ENCODE measurements at regions not wholly inside any gene's neighbourhood (a gene's known extent, or its start where the extent isn't known, plus 50 kb on each side); places are given as distances from the start of the nearest gene placed in this dataset.

GRCh38 chr1:95699149-95699953 lies 465.3 kb downstream of the RWDD3 start:
- FAIRE-seq: no peak

DNA sequence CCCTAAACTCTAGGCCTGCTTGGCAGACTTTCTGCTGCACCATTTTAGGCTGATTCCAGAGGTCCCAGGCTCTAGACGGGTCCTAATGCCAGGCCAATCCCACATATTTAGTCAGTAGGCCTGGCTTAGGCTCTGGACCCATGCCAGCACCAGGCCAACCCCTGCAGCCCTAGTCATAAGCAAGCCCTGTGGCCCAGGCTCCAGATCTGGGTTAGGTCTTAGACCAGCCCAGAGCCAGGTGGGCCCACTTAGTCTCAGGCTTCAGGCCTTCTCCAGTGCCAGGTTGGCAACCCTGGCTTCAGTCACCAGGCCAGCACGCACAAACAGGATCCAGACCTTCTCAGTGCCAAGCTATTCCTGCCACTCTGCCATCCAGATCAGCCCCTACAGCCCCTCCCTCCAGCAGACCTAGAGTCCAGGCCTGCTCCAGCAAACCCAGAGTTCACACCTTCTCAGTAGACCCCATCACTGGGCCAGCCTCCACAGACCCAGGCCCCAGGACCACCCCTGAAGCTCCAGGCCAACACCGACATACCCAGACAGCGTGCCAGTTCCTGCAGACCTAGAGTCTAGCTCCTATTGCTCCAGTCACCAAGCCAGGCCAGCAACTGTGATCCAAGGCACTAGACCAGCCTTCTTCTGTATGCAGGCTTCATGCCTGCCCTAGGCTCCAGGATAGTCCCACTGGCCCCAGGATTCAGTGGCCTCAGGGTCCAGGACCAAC lies 467.6 kb downstream of the RWDD3 start:
- FAIRE-seq: no peak

DNA sequence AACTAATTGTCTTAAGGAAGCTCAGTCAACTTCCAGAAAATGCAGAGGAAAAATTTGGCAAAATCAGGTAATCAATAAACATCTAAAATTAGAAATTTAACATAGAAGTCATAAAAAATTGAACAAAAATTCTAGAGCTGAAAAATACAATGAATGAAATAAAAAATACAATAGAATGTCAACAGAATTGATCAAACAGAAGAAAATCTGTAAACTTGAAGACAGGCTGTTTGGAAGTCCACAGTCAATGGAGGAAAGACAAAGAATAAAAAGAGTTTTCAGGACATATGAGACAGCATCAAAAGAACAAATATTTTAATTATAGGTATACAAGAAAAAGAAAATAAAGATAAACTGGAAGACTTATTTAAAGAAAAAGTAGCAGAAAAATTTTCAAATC lies 469.0 kb downstream of the RWDD3 start:
- no peak for FAIRE-seq

DNA sequence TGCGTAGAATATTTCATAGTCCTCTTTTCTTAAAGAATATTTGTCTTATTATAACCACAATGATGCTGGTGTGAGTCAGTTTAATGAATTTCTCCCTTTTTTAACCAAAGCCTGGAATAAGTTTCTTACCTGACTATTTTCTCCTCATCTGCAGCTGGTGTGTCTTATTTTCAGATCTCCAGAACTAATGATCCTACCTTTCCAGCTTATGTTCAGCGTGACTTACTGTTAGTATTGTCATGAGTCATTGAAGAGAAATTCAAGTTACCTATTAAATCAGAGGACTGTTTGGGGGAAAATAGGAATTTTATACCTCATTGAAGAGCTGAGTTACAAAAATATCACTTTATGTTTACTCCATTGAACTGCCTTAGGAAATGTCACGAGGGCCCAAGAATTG lies 482.1 kb downstream of the RWDD3 start:
- FAIRE-seq: no peak

DNA sequence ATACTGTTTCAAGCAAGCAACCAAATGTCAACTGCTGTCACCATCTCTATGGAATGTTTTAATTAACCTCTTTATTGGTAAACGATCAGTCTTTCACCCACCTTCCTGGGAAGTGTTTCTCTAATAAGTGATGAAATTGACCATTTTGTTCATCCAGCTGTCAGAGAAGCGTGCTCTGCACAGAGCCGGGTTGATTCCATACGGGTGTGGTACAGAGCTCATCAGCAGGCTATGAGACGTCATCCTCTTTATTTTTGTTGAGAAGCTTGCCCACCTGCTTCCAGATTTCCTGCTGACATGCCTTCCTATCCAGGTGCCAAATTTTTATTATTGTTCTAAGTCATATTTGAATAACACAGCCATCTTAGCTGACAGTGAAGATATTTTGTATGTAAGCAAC lies 482.5 kb downstream of the RWDD3 start:
- FAIRE-seq: no peak

DNA sequence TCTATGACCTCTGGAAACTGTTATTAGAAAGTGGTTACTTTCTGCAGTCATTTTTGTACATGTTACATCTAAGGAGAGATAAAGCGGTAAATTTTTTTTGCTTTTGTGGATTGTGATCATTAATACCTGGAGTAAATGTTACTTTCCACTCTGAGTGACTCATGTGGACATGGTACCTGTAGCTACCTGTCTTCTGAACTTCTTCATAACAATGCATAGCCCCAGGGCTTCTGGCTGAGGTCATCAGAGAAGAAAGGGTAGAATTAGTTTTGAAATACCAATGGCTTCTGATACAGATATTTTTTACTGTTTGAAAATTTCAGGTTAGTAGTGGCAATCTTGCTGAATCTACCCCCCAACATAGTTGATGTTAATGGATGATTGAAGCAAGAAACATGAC lies 489.3 kb downstream of the RWDD3 start:
- no peak for FAIRE-seq

GRCh38 chr1:95728841-95729240 lies 494.8 kb downstream of the RWDD3 start:
- FAIRE-seq: no peak

GRCh38 chr1:95730986-95731385 lies 497.0 kb downstream of the RWDD3 start:
- no peak for FAIRE-seq

GRCh38 chr1:95731466-95731865 lies 497.5 kb downstream of the RWDD3 start:
- FAIRE-seq: no peak

GRCh38 chr1:95733031-95733430 lies 499.0 kb downstream of the RWDD3 start:
- FAIRE-seq: no peak

- FAIRE-seq: no peak
These were observed 499.7 kb downstream of the RWDD3 start for GRCh38 chr1:95733671-95734070.

GRCh38 chr1:95734560-95734959 lies 500.6 kb downstream of the RWDD3 start:
- no peak for FAIRE-seq

- FAIRE-seq: no peak
These were observed 508.6 kb downstream of the RWDD3 start for GRCh38 chr1:95742591-95743089.

DNA sequence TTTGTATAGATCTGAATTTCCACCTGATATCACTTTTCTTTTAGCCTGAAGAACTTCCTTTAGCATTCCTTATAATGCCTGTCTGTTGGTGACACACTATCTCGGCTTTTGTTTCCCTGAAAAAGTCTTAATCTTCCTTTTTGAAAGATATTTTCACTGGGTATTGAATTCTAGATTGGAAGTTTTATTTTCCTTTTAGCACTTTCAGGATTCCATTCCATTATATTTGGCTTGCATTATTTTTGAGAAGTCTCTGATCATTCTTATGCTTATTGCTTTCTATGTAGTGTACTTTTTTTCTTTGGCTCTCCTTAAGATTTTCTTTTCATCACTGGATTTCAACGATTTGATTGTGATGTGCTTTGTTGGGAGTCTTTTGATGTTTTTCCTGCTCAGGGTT lies 510.7 kb downstream of the RWDD3 start:
- no peak for FAIRE-seq

DNA sequence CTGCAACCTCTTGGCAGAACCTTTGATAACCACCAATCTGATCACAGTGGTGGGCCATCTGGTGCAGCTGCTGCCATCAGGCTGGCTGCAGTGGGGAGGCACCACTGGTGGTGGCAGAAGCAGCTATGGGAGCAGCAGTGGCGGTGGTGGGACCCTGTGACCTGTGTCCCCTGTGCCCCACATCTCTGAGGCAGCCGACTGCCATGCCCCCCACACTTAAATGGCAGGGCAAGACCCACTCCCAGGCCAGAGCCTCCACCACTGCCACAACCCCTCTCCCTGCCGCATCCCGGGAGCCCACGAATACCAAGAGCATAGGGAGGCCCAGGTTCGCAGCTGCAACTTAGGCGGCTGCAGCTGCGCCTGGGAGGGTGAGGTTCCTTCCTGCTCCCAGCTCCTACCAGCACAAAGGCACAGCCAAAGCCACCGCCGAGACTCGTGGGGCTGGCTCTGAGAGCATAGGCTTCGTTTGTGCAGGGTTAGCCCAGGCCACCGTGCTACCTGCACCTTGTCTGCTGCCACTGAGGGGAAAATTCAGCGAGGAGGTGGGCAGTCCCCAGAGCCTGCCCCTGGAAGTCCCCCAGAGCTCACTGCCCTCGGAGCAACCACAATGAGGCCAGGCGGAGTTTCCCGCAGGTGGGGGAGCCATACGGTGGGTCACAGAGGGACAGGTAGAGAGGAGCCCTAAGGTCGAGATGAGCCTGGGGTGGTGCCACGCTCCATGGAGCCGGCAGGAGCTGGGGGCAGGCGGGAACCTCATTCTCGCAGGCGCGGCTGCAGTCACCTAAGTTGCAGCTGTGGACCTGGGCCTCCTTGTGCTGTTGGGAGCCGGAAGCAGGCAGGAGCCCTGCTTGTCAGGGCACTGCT lies 518.7 kb downstream of the RWDD3 start:
- no peak for FAIRE-seq

GRCh38 chr1:95753382-95754016 lies 519.5 kb downstream of the RWDD3 start:
- no peak for FAIRE-seq

DNA sequence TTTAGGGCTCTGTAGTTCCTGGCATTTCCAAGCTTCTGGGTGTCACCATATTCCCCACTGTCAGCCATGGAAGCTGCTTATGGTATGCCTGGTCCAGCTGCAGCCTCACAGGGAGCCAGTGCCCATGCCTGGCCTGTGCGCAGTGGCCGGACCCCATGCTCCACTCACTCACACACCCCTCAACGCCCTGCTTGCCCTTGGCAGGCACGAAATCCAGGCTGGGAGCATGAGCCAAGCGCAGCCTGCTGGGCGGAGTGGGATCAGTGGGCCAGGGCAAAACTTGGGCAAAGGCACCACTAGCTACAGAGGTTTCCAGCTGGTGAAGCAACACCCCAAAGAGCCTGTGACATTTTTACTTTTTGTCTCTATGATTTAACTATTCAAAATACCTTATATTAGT lies 520.4 kb downstream of the RWDD3 start:
- FAIRE-seq: no peak

DNA sequence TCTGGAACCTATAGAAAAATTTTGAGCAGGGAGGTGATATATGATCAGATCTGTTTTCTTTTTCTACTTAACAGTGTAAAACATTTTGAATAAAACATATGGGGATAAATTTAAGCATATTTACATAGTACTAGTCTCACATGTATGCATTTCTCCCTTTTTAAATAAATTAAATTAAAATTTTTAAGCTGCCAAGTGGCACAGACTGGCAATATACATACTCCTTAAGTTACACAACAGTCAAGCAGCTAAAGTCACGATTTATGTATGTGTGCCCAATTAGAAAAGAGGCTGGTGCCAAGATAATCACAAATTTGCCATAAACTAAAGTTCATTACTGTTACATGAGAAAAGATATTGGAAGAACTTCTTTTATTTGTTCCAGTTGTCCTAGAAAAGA lies 532.0 kb downstream of the RWDD3 start:
- FAIRE-seq: no peak

DNA sequence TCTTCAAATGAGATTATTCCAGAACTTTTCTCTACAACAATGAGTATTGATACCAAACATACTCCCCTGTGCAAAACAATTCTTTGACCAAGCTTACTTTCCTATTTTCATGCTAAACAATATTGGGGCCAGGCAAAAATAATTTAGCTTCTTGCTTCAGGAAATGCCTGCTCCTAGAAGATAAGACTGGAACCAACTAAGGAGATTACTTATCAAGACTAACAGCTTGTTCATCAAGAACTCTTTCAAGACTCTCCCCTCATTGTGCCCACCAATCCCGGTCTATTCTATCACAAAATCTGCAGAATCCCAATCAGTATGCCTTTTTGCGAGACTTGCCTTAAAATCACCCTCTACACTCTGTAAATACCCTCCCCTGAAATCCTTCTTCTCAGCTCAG lies 536.6 kb downstream of the RWDD3 start:
- FAIRE-seq: no peak

DNA sequence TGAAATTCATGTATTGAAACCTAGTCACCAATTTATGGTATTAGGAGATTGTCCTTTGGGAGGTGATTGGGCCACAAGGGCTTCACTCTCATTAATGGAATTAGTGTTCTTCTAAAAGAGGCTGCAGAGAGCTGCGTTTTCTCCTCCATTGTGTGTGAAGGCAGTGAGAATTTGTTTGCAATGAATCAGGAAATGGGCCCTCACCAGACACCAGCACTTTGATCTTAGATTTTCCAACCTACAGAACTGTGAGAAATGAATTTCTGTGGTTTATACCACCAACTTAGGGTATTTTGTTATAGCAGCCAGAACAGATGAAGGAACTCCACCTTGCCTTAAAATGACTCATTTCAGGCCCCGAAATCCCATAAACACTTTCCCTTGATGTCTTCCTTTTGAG lies 544.2 kb downstream of the RWDD3 start:
- FAIRE-seq: no peak

- FAIRE-seq: no peak
These were observed 546.8 kb downstream of the RWDD3 start for GRCh38 chr1:95780836-95781235.

DNA sequence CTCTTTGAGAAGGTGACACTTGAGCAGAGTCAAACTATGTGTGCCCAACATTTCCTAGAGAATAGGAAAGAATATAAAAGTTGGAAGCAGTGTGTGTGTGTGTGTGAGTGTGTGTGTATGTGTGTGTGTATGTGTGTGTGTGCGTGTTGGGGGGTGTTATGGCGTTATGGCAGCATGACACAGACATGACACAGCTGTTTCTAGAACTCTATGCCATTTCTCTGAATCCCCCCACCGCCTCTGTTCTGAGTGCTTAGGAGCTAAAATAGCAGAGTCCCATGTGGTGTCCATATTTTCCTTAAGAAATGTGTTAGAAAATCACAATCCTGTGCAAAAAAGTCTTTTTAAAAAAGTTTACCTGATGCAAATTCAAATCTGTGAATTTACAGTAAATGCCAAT lies 556.1 kb downstream of the RWDD3 start:
- FAIRE-seq: no peak

DNA sequence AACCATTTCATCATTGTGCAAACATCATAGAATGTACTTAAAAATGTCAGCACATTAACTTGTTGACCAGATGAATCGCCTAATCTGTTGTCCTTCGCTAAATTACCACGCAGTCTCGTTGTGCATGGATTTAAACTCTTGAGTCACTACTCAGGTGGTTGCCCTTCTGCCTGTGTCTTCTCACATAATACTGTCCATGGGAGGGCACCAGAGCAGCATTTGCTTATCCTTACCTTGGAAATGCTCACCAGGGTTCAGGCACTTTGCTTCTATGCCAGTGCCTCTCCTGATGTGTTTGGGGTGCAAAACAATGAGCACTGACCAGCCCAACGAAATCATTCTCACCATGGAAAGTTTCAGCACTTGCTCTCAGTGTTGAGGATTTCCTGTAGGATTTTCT lies 559.9 kb downstream of the RWDD3 start:
- FAIRE-seq: no peak
